Activated T-cell treated with anti-CD3 and anti-CD28 coated beads, Interleukin-2, amount 50 U/mL, for 24 hours (primary cell): ENCODE measurements at regions not wholly inside any gene's neighbourhood (a gene's known extent, or its start where the extent isn't known, plus 50 kb on each side); places are given as distances from the start of the nearest gene placed in this dataset.

ENCODE experiments used
- DNase-seq: peaks from one replicate; pipeline ENCODE4 v3.0.0-alpha.2; 2020
- H3K27ac Mint-ChIP-seq: 2 replicates; pipeline ENCODE4 v1.8.0; 2020; ENCODE audit warnings: mild to moderate bottlenecking, mixed read lengths
- H3K27me3 Mint-ChIP-seq: 2 replicates; pipeline ENCODE4 v1.8.0; 2020; ENCODE audit warnings: mixed read lengths
- H3K36me3 Mint-ChIP-seq: 2 replicates; pipeline ENCODE4 v1.8.0; 2020; ENCODE audit warnings: low read depth, mixed read lengths
- H3K4me1 Mint-ChIP-seq: 2 replicates; pipeline ENCODE4 v1.8.0; 2020; ENCODE audit warnings: low read depth, mixed read lengths
- H3K4me3 Mint-ChIP-seq: 2 replicates; pipeline ENCODE4 v1.8.0; 2020; ENCODE audit warnings: mild to moderate bottlenecking, moderate library complexity, mixed read lengths
- H3K9me3 Mint-ChIP-seq: 2 replicates; pipeline ENCODE4 v1.8.0; 2020; ENCODE audit warnings: mixed read lengths

GRCh38 chr17:79431175-79431574 is 179.7 kb downstream of the RBFOX3 start:
- DNase-seq: no peak
- H3K36me3 Mint-ChIP-seq: no peaks in the 10 kb centered on the region
- H3K4me3 Mint-ChIP-seq: no peak overlapping the region
- H3K27ac Mint-ChIP-seq: no peak overlapping the region
- no peaks in the 10 kb centered on the region for H3K9me3 Mint-ChIP-seq
- H3K27me3 Mint-ChIP-seq: peaks cover 13% of the 10 kb centered on the region
- H3K4me1 Mint-ChIP-seq: no peaks in the 10 kb centered on the region

DNA sequence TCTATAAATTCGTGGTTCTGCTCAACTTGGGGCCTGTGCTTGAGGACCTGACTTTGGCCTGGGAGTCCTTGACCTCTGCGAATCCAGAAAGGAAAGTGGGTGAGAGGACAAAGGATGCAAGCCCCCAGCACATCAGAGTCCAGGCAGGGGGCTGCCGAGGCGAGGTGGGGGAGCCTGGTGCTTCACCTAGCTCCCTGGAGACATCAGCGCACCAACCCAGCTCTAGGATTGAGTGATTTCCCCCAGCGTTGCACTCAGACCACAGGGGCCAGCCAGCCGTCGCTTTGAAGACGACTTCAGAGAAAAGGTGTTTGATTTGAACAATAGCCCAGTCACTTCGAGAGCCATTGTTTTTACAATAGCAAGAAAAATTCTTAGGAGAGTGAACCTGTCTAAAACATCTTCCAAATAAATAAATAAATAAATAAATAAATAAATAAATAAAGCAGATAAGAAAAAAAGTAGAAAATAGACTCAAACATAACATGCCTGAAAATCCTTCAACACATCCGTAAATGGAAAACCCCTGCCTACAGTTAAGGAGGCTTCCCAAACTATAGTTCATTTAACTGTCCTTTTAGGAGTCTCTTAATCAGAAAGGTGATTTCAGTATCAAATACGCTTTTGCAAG is 180.9 kb downstream of the RBFOX3 start:
- Mint-ChIP-seq H3K36me3 (no peaks in the 10 kb centered on the region), H3K4me1 (no peaks in the 10 kb centered on the region), H3K27ac (no peak overlapping the region), H3K27me3 (peaks cover 24% of the 10 kb centered on the region), H3K9me3 (no peaks in the 10 kb centered on the region), H3K4me3 (no peak overlapping the region)
- DNase-seq: no peak

DNA sequence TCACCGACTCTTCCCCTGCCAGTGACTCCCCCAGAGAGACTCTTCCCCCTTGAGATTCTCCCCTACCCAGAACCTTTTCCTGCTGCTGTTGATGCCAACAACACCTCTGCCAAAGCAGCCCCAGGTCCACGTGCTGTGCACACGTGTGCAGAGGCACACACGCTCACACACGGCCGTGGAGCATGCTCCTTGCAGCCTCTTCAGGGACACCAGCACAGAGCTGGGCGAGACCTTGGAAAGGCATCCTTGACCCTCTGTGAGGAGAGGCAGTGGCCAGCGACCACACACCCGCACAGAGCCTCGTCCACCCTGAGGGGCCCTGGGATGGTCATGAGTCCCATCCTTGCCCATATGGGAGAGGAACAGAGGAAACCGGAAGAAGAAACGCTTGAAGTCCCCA is 181.9 kb downstream of the RBFOX3 start:
- Mint-ChIP-seq H3K36me3 (no peaks in the 10 kb centered on the region), H3K9me3 (no peaks in the 10 kb centered on the region), H3K27me3 (peaks cover 31% of the 10 kb centered on the region), H3K27ac (no peak overlapping the region), H3K4me1 (no peaks in the 10 kb centered on the region), H3K4me3 (no peak overlapping the region)
- DNase-seq: no peak

DNA sequence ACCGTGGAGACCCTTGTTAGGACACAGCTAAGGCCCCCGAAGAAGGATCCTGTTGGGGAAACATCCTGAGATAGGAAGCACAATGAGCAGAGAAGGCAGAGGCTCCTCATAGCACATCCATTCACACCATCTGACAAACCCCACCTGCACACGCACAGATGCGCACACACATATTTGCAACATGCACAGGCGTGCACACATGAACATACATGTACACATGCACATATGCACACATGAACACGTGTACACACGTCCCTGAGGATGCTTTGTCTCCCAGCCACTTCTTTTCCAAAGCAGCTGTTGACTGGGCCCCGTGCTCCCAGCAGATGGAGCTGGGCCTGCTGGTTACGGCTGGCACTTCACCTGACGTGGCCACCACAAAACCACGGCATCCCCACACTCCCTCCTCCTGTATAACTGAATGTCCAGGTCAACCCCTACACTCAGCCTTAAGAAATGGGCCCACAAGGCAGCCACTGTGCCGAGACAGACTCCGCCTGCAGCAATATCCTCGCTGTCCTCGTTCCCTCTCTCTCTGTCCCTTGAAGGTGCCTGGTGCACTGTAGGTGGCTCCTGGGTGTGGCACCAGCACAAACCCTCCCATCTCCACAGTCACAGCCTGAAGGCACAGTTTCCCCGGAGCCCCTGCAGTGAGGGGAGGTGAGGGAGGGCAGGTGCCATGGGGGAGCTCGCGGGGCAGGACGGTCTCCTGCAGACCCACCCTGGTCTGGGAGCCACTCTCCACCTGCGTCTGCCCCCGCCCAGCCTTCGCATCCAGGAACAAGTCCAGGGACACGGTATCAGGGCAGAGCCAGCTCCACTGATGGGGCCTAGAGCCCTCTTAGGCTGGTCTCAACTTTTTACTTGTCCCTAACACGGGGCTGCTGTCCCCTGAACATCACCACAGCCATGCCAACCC is 183.0 kb downstream of the RBFOX3 start:
- Mint-ChIP-seq H3K4me3 (no peak overlapping the region), H3K9me3 (no peaks in the 10 kb centered on the region), H3K27me3 (peaks cover 39% of the 10 kb centered on the region), H3K4me1 (no peaks in the 10 kb centered on the region), H3K27ac (no peak overlapping the region), H3K36me3 (no peaks in the 10 kb centered on the region)
- no peak for DNase-seq

- no peak for DNase-seq
- H3K27me3 Mint-ChIP-seq: peaks cover 36% of the 10 kb centered on the region
- peaks cover under 1% of the 10 kb centered on the region for H3K4me1 Mint-ChIP-seq
- H3K4me3 Mint-ChIP-seq: no peak overlapping the region
- no peaks in the 10 kb centered on the region for H3K36me3 Mint-ChIP-seq
- no peak overlapping the region for H3K27ac Mint-ChIP-seq
- H3K9me3 Mint-ChIP-seq: no peaks in the 10 kb centered on the region
Measured at GRCh38 chr17:79425686-79426085, 185.2 kb downstream of the RBFOX3 start.

DNA sequence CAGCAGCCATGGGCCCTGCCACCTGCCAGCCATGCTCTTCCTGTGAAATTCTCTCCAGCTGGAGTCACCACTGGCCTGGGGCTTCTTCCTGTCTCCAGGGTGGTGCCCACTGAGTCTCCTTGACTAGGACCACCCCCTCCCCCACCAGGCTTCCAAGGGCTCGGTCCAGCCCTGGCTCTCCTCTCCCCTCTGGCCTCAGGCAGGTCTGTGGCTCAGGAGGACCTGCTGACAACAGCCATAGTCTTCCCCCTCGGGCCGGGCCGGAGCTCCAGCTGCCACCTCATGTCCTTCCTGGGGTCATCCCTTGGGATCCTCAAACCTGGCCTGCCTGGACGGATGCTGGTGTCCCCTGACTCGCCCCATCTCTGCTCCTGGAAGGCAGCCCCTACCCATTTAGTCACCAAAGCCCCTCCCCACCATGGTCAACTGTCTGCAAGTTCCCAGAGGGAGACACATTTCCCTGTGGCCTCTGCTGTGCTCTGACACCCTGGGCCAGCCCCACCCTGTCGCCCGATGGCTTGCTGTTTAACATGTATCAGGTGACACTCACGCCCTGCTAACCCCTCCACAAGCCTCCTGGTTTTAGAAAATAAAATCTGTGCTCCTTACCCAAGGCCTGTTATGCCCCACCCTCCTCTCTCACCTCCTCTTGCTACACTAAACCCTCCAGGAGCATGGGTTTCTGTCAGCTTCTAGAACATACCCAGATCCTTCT is 186.2 kb downstream of the RBFOX3 start:
- Mint-ChIP-seq H3K27me3 (peaks cover 36% of the 10 kb centered on the region), H3K9me3 (no peaks in the 10 kb centered on the region), H3K4me1 (peaks cover 6% of the 10 kb centered on the region), H3K36me3 (no peaks in the 10 kb centered on the region), H3K4me3 (no peak overlapping the region), H3K27ac (no peak overlapping the region)
- no peak for DNase-seq

GRCh38 chr17:79423811-79424465 is 186.9 kb downstream of the RBFOX3 start:
- Mint-ChIP-seq H3K36me3 (no peaks in the 10 kb centered on the region), H3K9me3 (no peaks in the 10 kb centered on the region), H3K27me3 (peaks cover 34% of the 10 kb centered on the region), H3K27ac (no peak overlapping the region), H3K4me1 (peaks cover 6% of the 10 kb centered on the region), H3K4me3 (no peak overlapping the region)
- DNase-seq: no peak

DNA sequence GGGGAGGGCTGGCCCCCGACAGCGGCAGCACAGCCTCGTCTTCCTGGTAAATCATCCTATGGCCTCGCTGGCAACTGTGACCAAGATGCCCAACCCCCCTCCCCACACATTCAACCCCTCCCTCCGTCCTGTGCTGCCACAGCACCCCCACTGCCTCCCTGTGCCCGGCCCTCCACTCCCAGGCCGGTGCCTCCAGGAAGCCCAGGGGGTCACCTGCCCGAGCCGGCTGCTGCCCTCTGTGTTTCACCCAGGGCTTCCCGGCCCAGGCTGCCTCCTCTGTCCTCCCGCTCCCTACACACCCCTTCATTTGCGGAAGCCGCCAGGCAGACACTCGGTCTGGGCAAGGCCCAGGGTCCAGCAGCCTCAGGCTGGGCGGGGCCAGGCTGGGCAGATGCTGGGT is 188.6 kb downstream of the RBFOX3 start:
- Mint-ChIP-seq H3K9me3 (no peaks in the 10 kb centered on the region), H3K4me1 (peaks cover 6% of the 10 kb centered on the region), H3K36me3 (no peaks in the 10 kb centered on the region), H3K4me3 (no peak overlapping the region), H3K27ac (no peak overlapping the region), H3K27me3 (peaks cover 32% of the 10 kb centered on the region)
- no peak for DNase-seq

- Mint-ChIP-seq H3K36me3 (no peaks in the 10 kb centered on the region), H3K27ac (no peak overlapping the region), H3K9me3 (no peaks in the 10 kb centered on the region), H3K27me3 (peaks cover 34% of the 10 kb centered on the region), H3K4me1 (peaks cover 6% of the 10 kb centered on the region), H3K4me3 (no peak overlapping the region)
- DNase-seq: peak; percentile 57
Measured at GRCh38 chr17:79420318-79421243, 190.3 kb downstream of the RBFOX3 start.

DNA sequence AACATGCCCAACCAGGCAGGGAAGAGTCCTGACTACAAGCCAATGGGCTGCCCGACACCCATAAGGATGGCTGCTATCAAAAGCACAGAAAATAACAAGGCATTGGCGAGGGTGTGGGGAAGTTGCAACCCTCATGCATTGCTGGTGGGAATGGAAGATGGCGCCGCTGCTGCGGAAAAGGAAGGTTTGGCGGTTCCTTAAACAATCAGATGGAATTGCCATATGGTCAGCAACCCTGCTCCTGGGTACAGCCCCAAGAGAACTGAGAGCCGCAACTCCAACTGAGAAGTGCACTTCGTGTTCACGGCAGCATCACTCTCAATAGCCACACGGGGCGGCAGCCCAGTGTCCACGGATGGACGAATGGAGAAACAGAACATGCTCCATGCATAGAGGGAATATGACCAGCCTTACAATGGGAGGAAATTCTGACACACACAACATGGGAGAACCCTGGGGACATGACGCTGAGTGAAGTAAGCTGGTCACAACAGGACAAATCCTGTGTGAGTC is 193.3 kb downstream of the RBFOX3 start:
- H3K9me3 Mint-ChIP-seq: no peaks in the 10 kb centered on the region

GRCh38 chr17:79415909-79416308 is 194.9 kb downstream of the RBFOX3 start:
- Mint-ChIP-seq H3K36me3 (no peaks in the 10 kb centered on the region), H3K9me3 (no peaks in the 10 kb centered on the region), H3K27me3 (peaks cover 16% of the 10 kb centered on the region), H3K27ac (no peak overlapping the region), H3K4me1 (peaks cover 6% of the 10 kb centered on the region), H3K4me3 (no peak overlapping the region)
- no peak for DNase-seq

More for the DNA sequence above, 193.3 kb downstream of the RBFOX3 start:
- DNase-seq: no peak
- H3K27me3 Mint-ChIP-seq: peaks cover 16% of the 10 kb centered on the region
- peaks cover 6% of the 10 kb centered on the region for H3K4me1 Mint-ChIP-seq
- no peaks in the 10 kb centered on the region for H3K36me3 Mint-ChIP-seq
- H3K27ac Mint-ChIP-seq: no peak overlapping the region
- no peak overlapping the region for H3K4me3 Mint-ChIP-seq

DNA sequence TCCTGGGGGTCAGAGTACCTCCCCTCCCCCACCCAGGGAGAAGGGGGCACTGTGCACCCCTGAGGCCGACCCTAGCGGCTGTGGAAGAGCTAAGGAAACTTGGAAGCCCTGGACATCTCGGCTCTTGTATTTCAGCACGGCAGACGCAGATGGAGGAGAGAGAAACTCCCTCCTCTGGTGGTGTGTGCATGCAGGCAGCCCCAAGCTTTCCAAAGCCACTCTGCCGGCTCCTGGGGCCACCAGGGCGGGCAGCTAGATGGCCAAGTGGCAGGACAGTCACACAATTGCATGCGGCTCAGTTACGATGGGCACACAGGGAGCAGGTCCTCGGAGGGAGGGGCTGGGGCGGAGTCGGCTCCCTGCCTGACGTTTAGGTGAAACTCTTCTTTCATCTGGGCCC is 195.5 kb downstream of the RBFOX3 start:
- H3K27me3 Mint-ChIP-seq: peaks cover 16% of the 10 kb centered on the region
- H3K4me3 Mint-ChIP-seq: no peak overlapping the region
- H3K27ac Mint-ChIP-seq: no peak overlapping the region
- DNase-seq: no peak
- peaks cover 3% of the 10 kb centered on the region for H3K4me1 Mint-ChIP-seq
- no peaks in the 10 kb centered on the region for H3K36me3 Mint-ChIP-seq
- H3K9me3 Mint-ChIP-seq: no peaks in the 10 kb centered on the region

DNA sequence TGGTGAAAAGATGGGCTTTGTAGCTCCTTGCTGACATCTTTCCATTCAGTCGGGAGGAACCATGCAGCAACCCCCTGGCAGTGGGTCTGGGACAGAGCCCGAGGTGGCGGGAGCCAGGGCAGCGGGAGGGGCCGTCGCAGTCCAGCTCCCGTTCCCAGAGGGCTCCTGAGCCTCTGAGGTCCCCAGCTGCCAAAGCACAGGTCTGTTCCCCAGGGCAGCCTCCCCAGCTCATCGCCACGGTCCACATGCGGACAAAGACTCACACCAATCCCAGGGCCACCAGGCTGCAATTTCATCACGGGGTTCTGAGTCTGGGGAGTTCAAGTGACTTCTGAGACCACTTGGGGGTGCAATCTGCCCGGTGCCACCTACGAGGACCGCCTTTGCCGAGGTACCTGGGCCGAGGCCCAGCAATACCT is 196.0 kb downstream of the RBFOX3 start:
- Mint-ChIP-seq H3K4me3 (no peak overlapping the region), H3K27me3 (peaks cover 20% of the 10 kb centered on the region), H3K9me3 (no peaks in the 10 kb centered on the region), H3K4me1 (no peaks in the 10 kb centered on the region), H3K27ac (no peak overlapping the region), H3K36me3 (no peaks in the 10 kb centered on the region)
- no peak for DNase-seq
